CD1c-positive myeloid dendritic cell (primary cell): ENCODE measurements at regions not wholly inside any gene's neighbourhood (a gene's known extent, or its start where the extent isn't known, plus 50 kb on each side); places are given as distances from the start of the nearest gene placed in this dataset.
"Not testable (repeated sequence)": the region's sequence is repeated elsewhere in the genome, so short reads cannot be mapped to it uniquely, and the experiment has no call there.

Experiments used
- DNase-seq: peaks from one replicate; pipeline ENCODE4 v3.0.0-alpha.2; 2016; ENCODE audit errors: extremely low spot score

GRCh38 chr3:125697126-125697525 is 101.8 kb upstream of the OSBPL11 start:
- not testable (repeated sequence) for DNase-seq

DNA sequence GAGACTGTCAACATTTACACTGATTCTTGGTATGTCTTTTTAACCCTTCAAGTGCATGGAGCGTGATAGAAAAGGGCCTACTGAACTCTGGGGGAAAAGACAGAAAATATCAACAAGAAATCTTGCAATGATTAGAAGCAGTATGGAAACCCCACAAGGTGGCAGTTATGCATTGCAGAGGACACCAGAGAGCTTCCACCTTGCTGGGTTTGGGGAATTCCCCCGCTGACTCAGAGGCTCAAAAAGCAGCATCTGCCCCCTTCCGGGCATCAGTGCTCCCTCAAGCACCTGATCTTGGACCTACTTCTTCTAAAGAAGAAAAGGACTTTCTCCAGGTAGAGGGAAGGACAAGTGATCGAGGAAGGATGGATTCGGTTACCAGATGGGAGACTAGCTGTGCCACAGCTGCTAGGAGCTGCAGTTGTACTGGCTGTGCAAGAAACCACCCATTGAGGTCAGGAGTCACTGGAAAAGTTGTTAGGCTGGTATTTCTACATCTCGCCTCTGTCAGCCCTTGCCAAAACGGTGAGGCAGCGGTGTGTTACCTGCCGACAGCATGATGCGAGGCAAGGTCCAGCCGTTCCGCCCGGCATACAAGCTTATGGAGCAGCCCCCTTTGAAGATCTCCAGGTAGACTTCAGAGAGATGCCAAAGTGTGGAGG is 102.8 kb upstream of the OSBPL11 start:
- not testable (repeated sequence) for DNase-seq

GRCh38 chr3:125715651-125716050 is 120.4 kb upstream of the OSBPL11 start:
- no peak for DNase-seq

GRCh38 chr3:125732151-125732550 is 136.9 kb upstream of the OSBPL11 start:
- not testable (repeated sequence) for DNase-seq

GRCh38 chr3:125741991-125742718 is 146.9 kb upstream of the OSBPL11 start:
- DNase-seq: not testable (repeated sequence)

DNA sequence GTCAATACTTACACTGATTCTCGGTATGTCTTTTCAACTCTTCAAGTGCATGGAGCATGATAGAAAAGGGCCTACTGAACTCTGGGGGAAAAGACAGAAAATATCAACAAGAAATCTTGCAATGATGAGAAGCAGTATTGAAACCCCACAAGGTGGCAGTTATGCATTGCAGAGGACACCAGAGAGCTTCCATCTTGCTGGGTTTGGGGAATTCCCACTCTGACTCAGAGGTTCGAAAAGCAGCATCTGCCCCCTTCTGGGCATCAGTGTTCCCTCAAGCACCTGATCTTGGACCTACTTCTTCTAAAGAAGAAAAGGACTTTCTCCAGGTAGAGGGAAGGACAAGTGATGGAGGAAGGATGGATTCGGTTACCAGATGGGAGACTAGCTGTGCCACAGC is 147.5 kb upstream of the OSBPL11 start:
- peak; percentile 17 for DNase-seq

- not testable (repeated sequence) for DNase-seq
Observed at GRCh38 chr3:125757050-125757449, 161.8 kb upstream of the OSBPL11 start.

DNA sequence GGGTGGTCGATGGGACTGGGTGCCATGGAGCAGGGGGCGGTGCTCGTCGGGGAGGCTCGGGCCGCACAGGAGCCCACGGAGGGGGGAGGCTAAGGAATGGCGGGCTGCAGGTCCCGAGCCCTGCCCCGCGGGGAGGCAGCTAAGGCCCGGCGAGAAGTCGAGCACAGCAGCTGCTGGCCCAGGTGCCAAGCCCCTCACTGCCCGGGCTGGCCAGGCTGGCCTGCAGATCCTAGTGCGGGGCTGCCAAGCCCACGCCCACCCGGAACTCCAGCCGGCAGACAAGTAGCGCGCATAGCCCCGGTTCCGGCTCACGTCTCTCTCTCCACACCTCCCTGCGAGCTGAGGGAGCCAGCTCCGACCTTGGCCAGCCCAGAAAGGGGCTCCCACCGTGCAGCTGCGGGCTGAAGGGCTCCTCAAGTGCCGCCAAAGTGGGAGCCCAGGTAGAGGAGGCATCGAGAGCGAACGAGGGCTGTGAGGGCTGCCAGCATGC is 163.4 kb upstream of the OSBPL11 start:
- DNase-seq: not testable (repeated sequence)

DNA sequence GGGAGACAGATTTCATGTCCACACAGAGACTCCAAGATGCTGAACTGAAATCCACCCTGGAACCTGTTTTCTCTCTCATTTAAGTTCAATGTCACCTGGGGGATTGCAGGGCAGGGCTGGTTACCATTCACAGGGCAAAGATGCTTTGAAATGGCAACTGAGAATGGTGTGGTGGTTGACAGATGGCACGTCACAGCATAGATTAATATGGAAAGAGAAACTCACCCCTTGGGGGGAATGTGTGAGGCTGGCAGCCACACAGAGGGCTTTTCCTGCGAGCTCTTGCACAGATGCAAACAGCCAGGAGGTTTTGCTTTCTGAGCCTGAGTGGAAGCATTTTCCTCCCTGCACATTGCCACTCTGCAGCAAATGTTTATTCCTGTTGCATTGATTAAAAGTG is 167.3 kb upstream of the OSBPL11 start:
- not testable (repeated sequence) for DNase-seq

DNA sequence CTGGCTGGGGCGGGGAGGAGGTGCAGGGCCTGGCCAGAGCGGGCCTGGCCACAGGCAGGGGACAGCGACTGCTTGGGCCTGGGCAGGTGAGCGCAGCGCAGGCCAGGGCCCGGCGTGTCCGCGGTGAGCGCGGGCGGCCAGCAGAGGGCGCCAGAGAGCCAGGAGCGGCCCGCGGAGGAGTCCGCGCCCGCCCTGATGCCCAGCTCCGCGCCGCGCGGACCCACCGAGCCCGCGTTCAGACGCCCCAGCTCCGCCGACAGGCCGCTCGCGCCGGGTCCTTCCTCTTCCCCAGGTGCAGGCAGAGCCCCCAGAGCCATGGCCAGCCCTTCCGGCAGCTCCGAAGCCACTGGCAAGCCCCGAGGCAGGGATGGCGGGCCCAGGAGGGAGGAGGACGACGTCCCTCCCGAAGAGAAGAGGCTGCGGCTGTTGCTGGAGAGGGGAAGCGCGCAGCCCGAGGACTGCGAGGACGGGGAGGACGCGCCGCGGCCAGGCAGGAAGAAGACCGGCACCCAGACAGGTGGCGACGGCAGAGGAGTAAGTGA is 171.1 kb upstream of the OSBPL11 start:
- peak; percentile 42 for DNase-seq

GRCh38 chr3:125766931-125767330 is 171.6 kb upstream of the OSBPL11 start:
- DNase-seq: not testable (repeated sequence)

DNA sequence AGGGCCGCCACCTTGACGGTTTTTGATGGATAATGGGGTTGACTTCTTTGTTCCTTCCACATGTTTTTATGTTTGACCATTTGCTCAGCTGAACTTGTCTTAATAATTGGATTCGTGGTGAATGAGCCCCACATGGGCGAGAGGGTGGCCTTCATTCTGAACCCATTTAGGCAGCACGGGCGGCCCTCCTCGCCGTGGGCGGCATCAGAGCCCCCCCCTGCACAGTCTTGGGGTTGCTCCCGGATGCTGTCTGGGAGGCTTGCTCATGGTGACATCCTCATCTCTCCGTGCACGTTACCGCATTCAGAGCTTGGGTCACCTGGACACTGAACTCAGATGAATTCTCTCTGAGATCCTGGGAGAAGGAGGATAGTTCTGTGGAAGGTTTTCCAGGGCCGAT is 172.3 kb upstream of the OSBPL11 start:
- DNase-seq: no peak

- not testable (repeated sequence) for DNase-seq
Observed at GRCh38 chr3:125768821-125769220, 173.5 kb upstream of the OSBPL11 start.

DNA sequence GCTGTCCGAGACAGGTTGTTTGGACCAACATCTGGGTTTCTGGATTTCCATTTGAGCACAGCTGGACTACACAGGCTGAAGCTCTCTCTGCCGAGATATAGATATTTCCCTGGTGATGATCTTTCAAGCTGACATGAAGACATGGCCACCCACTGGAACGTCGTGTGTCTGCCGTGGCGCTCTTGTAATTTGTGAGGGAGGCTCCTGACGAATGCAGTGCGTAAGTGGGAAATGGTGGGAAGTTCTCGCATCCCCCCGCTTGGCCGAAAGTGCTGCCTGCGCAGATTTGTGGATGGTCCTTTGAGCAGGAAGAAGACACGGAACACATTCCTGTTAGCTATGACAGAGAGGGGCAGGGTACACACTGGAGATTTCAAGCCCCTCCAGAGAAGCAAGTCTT is 176.2 kb upstream of the OSBPL11 start:
- not testable (repeated sequence) for DNase-seq

DNA sequence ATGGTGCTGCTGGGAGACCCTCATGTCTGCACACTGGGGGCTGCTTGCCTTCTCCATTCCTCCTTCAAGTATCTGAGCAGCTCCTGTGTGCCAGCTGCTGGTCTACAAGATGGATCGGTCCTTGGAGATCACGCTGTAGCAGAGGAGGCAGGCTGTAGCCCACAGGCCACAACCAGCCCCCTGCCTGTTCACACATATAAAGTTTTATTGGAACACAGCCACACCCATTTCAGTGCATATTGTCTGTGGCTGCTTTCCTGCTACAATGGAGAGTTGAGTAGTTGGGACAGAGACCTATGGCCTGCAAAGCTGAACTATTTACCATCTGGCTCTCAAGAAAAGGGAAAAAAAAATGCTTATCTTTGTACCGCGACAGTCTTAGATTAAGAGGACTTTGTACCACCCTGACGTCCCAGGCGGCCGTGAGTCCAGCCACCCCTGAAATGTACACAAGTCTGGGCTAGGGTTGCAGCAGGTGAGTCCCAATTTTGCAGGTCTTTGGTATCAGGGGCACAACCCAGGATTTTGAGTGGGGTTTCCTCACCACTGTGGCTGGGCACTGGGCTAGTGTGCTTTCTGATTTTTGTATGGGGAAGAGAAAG is 179.2 kb upstream of the OSBPL11 start:
- DNase-seq: not testable (repeated sequence)

- DNase-seq: not testable (repeated sequence)
Observed at GRCh38 chr3:125775106-125775505, 179.8 kb upstream of the OSBPL11 start.

DNA sequence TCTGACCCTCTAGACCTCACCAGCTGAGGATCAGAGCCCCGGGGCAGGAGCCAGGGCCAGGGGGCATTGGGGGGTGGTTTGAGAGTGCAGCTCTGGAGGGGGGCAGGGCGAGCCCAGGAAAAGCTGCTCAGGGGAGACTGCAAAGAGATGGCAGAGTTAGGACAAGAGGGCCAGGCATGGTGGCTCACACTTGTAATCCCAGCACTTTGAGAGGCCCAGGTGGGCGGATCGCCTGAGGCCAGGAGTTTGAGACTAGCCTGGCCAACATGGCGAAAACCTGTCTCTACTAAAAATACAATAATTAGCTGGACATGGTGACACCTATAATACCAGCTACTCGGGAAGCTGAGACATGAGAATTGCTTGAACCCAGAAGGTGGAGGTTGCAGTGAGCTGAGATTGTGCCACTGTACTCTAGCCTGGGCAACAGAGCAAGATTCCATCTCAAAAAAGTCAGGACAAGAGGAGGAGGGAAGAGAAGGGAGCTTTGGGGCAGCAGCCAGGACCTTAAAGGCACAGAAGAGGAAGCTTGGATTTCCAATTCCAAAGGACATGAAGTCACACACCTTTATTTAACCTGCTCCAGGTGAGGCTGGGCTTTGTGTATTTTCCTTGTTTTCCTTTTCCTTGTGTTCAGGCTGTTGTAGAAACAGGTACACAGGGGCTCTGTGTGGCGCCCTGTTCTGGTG is 180.5 kb upstream of the OSBPL11 start:
- not testable (repeated sequence) for DNase-seq

- DNase-seq: not testable (repeated sequence)
Observed at GRCh38 chr3:125779276-125779675, 184.0 kb upstream of the OSBPL11 start.

- DNase-seq: not testable (repeated sequence)
Observed at GRCh38 chr3:125779918-125780317, 184.6 kb upstream of the OSBPL11 start.

DNA sequence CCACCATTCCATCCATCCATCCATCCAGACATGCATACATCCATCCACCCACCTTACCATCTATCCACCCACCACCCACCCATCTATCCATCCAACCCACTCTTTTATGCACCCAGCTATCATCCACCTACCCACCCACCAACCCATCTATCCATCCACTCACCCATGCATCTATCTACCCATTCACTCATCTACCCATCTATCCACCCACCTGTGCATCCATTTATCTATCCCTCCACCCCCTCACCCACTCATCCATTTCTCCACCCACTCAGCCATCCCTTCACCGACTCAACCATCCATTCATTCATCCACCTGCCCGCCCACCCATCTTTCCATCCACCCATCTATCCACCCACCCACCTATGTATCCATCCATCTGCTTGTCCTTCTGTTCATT is 186.4 kb upstream of the OSBPL11 start:
- DNase-seq: not testable (repeated sequence)

DNA sequence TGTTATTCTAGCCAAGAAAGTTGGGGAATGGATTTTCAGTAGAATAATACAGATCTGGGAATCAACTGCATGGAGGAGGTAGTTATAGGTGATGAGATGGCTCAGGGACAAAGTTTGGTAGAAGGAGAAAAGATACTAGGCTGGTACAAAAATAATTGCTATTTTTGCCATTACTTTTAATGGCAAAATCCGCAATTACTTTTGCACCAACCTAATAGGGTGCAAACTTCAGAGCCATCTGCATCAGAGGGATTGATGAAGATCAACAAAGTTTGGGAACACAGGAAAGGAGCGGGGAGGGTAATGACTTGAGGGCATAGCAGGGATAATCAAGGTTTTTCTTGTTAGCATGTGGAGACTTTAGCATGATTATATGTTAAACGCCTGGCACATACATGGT is 178.7 kb upstream of the ROPN1B start:
- not testable (repeated sequence) for DNase-seq

DNA sequence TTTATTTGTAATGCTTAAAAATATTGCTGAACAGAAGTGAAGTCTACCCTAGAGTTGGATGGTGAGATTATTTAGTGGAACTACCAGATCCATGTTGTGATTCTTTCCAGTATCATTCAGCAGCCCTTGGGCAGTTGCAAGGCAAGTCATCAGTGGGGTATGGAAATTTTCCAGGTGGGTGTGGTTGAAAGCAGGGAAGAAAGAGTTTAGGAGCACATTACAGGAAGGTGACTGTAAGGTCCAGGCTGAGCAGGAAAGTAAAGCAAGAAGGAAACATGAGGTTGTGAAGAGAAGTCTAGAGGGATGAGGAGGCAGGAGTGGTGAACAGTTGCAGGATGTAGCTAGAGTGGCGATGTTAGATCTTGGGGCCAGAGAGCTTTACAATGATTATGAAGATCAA is 178.0 kb upstream of the ROPN1B start:
- DNase-seq: not testable (repeated sequence)
